ENCODE measurements at regions not wholly inside any gene's neighbourhood (a gene's known extent, or its start where the extent isn't known, plus 50 kb on each side); places are given as distances from the start of the nearest gene placed in this dataset.

DNA sequence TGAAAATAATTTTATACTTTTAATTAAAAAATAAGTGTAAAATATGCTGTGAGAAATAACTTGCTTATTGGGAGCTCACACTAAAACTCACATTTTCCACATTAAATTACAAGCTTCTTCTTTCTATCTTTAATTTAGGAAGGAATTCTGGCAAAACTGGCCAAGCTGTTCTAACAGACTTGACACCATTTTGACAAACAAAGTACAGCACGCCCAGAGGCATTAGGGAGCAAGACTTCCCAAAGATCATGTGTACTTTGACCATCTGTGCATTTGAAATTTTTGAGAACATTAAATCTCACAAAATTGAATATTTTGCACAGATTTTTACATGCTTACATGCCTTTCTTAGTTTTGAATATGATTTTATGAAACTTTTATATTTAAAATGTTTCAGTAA is 1288.4 kb upstream of the CADM2 start:
- peaks cover 4% of the 10 kb centered on the region for H3K9me3 Mint-ChIP-seq (ENCODE audit: unreplicated experiment)
- H3K36me3 Mint-ChIP-seq (ENCODE audit: unreplicated experiment): no peaks in the 10 kb centered on the region
- H3K27me3 Mint-ChIP-seq (ENCODE audit: unreplicated experiment): no peaks in the 10 kb centered on the region
- DNase-seq (ENCODE audit: extremely low spot score, unreplicated experiment): no peak
- H3K4me1 Mint-ChIP-seq (ENCODE audit: unreplicated experiment): no peaks in the 10 kb centered on the region
- no peak overlapping the region for H3K27ac Mint-ChIP-seq (ENCODE audit: unreplicated experiment)
- TF ChIP-seq, protein P1, sequence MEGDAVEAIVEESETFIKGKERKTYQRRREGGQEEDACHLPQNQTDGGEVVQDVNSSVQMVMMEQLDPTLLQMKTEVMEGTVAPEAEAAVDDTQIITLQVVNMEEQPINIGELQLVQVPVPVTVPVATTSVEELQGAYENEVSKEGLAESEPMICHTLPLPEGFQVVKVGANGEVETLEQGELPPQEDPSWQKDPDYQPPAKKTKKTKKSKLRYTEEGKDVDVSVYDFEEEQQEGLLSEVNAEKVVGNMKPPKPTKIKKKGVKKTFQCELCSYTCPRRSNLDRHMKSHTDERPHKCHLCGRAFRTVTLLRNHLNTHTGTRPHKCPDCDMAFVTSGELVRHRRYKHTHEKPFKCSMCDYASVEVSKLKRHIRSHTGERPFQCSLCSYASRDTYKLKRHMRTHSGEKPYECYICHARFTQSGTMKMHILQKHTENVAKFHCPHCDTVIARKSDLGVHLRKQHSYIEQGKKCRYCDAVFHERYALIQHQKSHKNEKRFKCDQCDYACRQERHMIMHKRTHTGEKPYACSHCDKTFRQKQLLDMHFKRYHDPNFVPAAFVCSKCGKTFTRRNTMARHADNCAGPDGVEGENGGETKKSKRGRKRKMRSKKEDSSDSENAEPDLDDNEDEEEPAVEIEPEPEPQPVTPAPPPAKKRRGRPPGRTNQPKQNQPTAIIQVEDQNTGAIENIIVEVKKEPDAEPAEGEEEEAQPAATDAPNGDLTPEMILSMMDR (IDR thresholded peaks at IDR 0.05): no peak
- no peak overlapping the region for H3K4me3 Mint-ChIP-seq (ENCODE audit: unreplicated experiment)

DNA sequence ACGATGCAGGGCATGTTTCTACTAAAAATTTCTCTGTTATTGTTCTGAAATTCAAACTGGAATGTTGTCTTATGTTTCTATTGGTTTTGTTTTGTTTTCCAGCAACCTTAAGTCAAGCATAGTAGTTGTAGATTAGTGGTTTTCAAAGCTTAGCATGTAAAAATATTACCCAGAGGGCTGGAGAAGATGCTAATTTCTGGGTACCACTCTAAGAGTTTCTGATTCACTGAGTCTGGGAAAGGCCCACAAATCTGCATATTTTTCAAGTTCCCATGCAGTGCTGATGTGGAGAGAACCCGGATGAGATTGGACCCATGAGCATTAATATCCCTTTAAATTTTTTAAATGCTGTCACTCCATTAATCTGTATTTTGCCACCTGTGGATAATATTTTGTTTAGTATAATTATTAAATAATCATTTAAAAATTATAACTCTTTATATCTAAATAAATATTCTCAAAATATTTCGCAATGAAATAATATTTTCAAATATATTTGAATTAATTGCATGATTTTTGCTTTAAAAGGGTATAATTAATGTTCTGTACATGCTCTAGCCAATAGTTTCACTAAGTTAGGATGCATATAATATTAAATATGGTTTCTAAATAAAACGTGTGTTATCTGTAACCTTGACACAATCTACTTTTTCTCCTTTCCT is 1274.7 kb upstream of the CADM2 start:
- no peak overlapping the region for H3K27ac Mint-ChIP-seq (ENCODE audit: unreplicated experiment)
- H3K4me1 Mint-ChIP-seq (ENCODE audit: unreplicated experiment): no peaks in the 10 kb centered on the region
- DNase-seq (ENCODE audit: extremely low spot score, unreplicated experiment): no peak
- H3K9me3 Mint-ChIP-seq (ENCODE audit: unreplicated experiment): peaks cover 20% of the 10 kb centered on the region
- no peak overlapping the region for H3K4me3 Mint-ChIP-seq (ENCODE audit: unreplicated experiment)
- no peaks in the 10 kb centered on the region for H3K36me3 Mint-ChIP-seq (ENCODE audit: unreplicated experiment)
- TF ChIP-seq, protein P1 (IDR thresholded peaks at IDR 0.05): no peak
- H3K27me3 Mint-ChIP-seq (ENCODE audit: unreplicated experiment): no peaks in the 10 kb centered on the region

DNA sequence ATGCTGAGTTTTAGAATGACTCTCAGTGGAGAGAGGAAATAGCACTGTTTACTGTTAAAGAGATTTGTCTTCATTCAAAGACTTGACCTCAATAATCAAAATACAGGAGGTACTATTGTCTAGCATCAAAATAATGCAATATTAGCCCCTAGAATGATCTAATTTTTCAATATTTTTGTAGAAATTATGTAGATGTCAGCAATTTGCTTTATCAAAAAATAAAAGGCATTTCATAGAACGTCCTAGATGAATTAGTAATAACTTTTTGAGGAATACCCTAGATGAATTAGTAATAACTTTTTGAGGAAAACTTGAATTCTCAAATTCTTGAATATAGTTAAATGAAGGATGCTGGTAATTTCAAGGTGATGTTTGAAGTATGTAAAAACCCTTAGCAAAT is 1252.1 kb upstream of the CADM2 start:
- Mint-ChIP-seq H3K27me3 (ENCODE audit: unreplicated experiment) (no peaks in the 10 kb centered on the region), H3K9me3 (ENCODE audit: unreplicated experiment) (no peaks in the 10 kb centered on the region), H3K4me3 (ENCODE audit: unreplicated experiment) (no peak overlapping the region), H3K36me3 (ENCODE audit: unreplicated experiment) (no peaks in the 10 kb centered on the region), H3K4me1 (ENCODE audit: unreplicated experiment) (no peaks in the 10 kb centered on the region), H3K27ac (ENCODE audit: unreplicated experiment) (no peak overlapping the region)
- no peak for DNase-seq (ENCODE audit: extremely low spot score, unreplicated experiment)
- TF ChIP-seq, protein P1 (IDR thresholded peaks at IDR 0.05): no peak

DNA sequence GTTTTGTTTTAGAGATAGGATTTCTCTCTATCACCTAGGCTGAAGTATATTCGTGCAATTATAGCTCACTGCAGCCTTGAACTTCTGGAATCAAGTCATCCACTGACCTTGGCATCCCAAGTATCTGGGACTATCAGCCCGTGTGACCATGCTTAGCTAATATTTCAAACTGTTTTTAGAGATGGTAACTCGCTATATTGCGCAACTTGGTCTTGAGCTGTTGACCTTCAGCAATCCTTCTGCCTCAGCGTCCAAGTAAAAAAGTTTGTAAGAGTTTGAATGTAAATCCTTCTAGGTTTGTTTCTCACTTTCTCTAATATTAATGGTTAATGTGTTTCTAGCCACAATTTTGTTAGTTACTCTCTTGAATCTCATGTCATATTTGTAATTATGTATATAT is 1243.5 kb upstream of the CADM2 start:
- no peaks in the 10 kb centered on the region for H3K27me3 Mint-ChIP-seq (ENCODE audit: unreplicated experiment)
- H3K9me3 Mint-ChIP-seq (ENCODE audit: unreplicated experiment): no peaks in the 10 kb centered on the region
- H3K4me1 Mint-ChIP-seq (ENCODE audit: unreplicated experiment): no peaks in the 10 kb centered on the region
- TF ChIP-seq, protein P1 (IDR thresholded peaks at IDR 0.05): no peak
- H3K36me3 Mint-ChIP-seq (ENCODE audit: unreplicated experiment): no peaks in the 10 kb centered on the region
- no peak overlapping the region for H3K27ac Mint-ChIP-seq (ENCODE audit: unreplicated experiment)
- no peak for DNase-seq (ENCODE audit: extremely low spot score, unreplicated experiment)
- H3K4me3 Mint-ChIP-seq (ENCODE audit: unreplicated experiment): no peak overlapping the region

DNA sequence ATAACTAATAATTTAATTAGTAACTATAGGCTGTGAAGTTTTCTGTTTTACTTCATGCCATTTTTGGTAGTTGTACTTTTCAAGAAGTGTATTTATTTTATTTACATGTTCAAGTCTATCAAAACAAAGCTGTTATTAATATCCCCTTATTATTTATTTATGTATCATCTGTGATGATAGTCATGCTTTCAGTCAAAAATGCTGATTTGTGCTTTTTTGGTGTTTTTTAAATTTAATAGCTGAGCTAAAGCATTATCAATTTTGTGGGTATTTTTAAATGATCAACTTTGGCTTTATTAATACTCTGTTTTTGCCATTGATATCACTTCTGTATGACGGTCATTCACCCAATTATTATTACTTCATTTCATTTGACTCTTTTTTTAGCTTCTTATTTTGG is 1229.2 kb upstream of the CADM2 start:
- DNase-seq (ENCODE audit: extremely low spot score, unreplicated experiment): no peak
- H3K36me3 Mint-ChIP-seq (ENCODE audit: unreplicated experiment): no peaks in the 10 kb centered on the region
- H3K4me3 Mint-ChIP-seq (ENCODE audit: unreplicated experiment): no peak overlapping the region
- no peak overlapping the region for H3K27ac Mint-ChIP-seq (ENCODE audit: unreplicated experiment)
- H3K4me1 Mint-ChIP-seq (ENCODE audit: unreplicated experiment): no peaks in the 10 kb centered on the region
- TF ChIP-seq, protein P1 (IDR thresholded peaks at IDR 0.05): no peak
- H3K27me3 Mint-ChIP-seq (ENCODE audit: unreplicated experiment): no peaks in the 10 kb centered on the region
- H3K9me3 Mint-ChIP-seq (ENCODE audit: unreplicated experiment): peaks cover 25% of the 10 kb centered on the region
